ENCODE measurements at regions not wholly inside any gene's neighbourhood (a gene's known extent, or its start where the extent isn't known, plus 50 kb on each side); places are given as distances from the start of the nearest gene placed in this dataset.

- TF ChIP-seq MYC (IDR thresholded peaks at IDR 0.05; ENCODE audit: low read depth, low read length) (no peak), EZH2 (IDR thresholded peaks at IDR 0.05; ENCODE audit: borderline replicate concordance, low read depth, low read length, severe bottlenecking) (no peak), POLR2AphosphoS5 (IDR thresholded peaks at IDR 0.05; ENCODE audit: insufficient read depth, low read depth, low read length) (no peak), POLR2A (IDR thresholded peaks at IDR 0.05; ENCODE audit: low read depth, low read length) (no peak), JUN (IDR thresholded peaks at IDR 0.05; ENCODE audit: borderline replicate concordance, insufficient read depth, insufficient read length, low read depth) (no peak), FOS (IDR thresholded peaks at IDR 0.05; ENCODE audit: borderline replicate concordance, insufficient read depth, low read length) (no peak), GATA2 (IDR thresholded peaks at IDR 0.05; ENCODE audit: insufficient read depth, insufficient read length, low read depth, low read length) (no peak), MAX (IDR thresholded peaks at IDR 0.05; ENCODE audit: insufficient read depth, insufficient read length) (no peak)
- no peak overlapping the region for H3K9ac ChIP-seq (replicated peaks; ENCODE audit: extremely low read depth, insufficient read depth, low read length)
- H3K4me3 ChIP-seq (replicated peaks in 1 of 3; ENCODE audit: insufficient read depth in 1 of 3, low read depth in 1 of 3, low read length in 3 of 3), result no peak overlapping the region
- BruUV-seq (replicated peaks), result no TSS peak
- peaks cover 2% of the 10 kb centered on the region for H3K9me3 ChIP-seq (replicated peaks; ENCODE audit: control insufficient read depth, insufficient read depth, low read length)
- intact Hi-C loops (cut with micrococcal nuclease) (no loop called here), dilution Hi-C loops (cut with MboI; ENCODE audit: extremely low pct_ligation_motif_present, low sequenced_read_pairs) (no loop called here)
- H2AFZ ChIP-seq (ENCODE audit: low read depth, low read length), result no peak overlapping the region
- H3K36me3 ChIP-seq (ENCODE audit: control insufficient read depth in 2 of 2, extremely low read depth in 1 of 2, insufficient read depth in 2 of 2, low read length in 2 of 2), result no peaks in the 10 kb centered on the region
- ChIA-PET CTCF (no interaction called here), POLR2A (no interaction called here)
- H3K27ac ChIP-seq (ENCODE audit: insufficient read depth, low read depth, low read length), result no peak overlapping the region
- no peak overlapping the region for H3K4me2 ChIP-seq (ENCODE audit: insufficient read depth, low read length)
- DNase-seq (ENCODE audit: low read depth, low spot score) (no peak), FAIRE-seq (no peak)
- no peaks in the 10 kb centered on the region for H3K4me1 ChIP-seq (ENCODE audit: control insufficient read depth, extremely low read depth, insufficient read depth, low read length)
- no peaks in the 10 kb centered on the region for H3K9me1 ChIP-seq (replicated peaks; ENCODE audit: control insufficient read depth, extremely low read depth, insufficient read depth, low read length)
- H3K27me3 ChIP-seq (ENCODE audit: control insufficient read depth in 2 of 2, insufficient read depth in 2 of 2, low read length in 2 of 2), result no peaks in the 10 kb centered on the region
- H3K79me2 ChIP-seq (ENCODE audit: control insufficient read depth, insufficient read depth, low read length), result no peaks in the 10 kb centered on the region
- H4K20me1 ChIP-seq (replicated peaks; ENCODE audit: control insufficient read depth, extremely low read depth, insufficient read depth, low read length), result no peaks in the 10 kb centered on the region
Measured at GRCh38 chr17:53607475-53607874, 215.3 kb upstream of the KIF2B start.

- H3K36me3 ChIP-seq (ENCODE audit: control insufficient read depth in 2 of 2, extremely low read depth in 1 of 2, insufficient read depth in 2 of 2, low read length in 2 of 2), result no peaks in the 10 kb centered on the region
- H3K4me3 ChIP-seq (replicated peaks in 1 of 3; ENCODE audit: insufficient read depth in 1 of 3, low read depth in 1 of 3, low read length in 3 of 3), result no peak overlapping the region
- no peaks in the 10 kb centered on the region for H3K4me1 ChIP-seq (ENCODE audit: control insufficient read depth, extremely low read depth, insufficient read depth, low read length)
- H3K4me2 ChIP-seq (ENCODE audit: insufficient read depth, low read length), result no peak overlapping the region
- FAIRE-seq (no peak), DNase-seq (ENCODE audit: low read depth, low spot score) (no peak)
- intact Hi-C loops (cut with micrococcal nuclease) (no loop called here), dilution Hi-C loops (cut with MboI; ENCODE audit: extremely low pct_ligation_motif_present, low sequenced_read_pairs) (no loop called here)
- H3K79me2 ChIP-seq (ENCODE audit: control insufficient read depth, insufficient read depth, low read length), result no peaks in the 10 kb centered on the region
- H3K27ac ChIP-seq (ENCODE audit: insufficient read depth, low read depth, low read length), result no peak overlapping the region
- H3K9me3 ChIP-seq (replicated peaks; ENCODE audit: control insufficient read depth, insufficient read depth, low read length), result no peaks in the 10 kb centered on the region
- no peak overlapping the region for H2AFZ ChIP-seq (ENCODE audit: low read depth, low read length)
- no peaks in the 10 kb centered on the region for H4K20me1 ChIP-seq (replicated peaks; ENCODE audit: control insufficient read depth, extremely low read depth, insufficient read depth, low read length)
- no peak for TF ChIP-seq GATA2 (IDR thresholded peaks at IDR 0.05; ENCODE audit: insufficient read depth, insufficient read length, low read depth, low read length)
- no peak overlapping the region for H3K9ac ChIP-seq (replicated peaks; ENCODE audit: extremely low read depth, insufficient read depth, low read length)
- BruUV-seq (replicated peaks), result no TSS peak
- CTCF ChIA-PET, result no interaction called here
- POLR2A ChIA-PET, result no interaction called here
- no peaks in the 10 kb centered on the region for H3K9me1 ChIP-seq (replicated peaks; ENCODE audit: control insufficient read depth, extremely low read depth, insufficient read depth, low read length)
- H3K27me3 ChIP-seq (ENCODE audit: control insufficient read depth in 2 of 2, insufficient read depth in 2 of 2, low read length in 2 of 2), result no peaks in the 10 kb centered on the region
Measured at GRCh38 chr17:53588317-53588716, 234.4 kb upstream of the KIF2B start.
